Colonic mucosa (tissue), 4 donors: ENCODE measurements at regions not wholly inside any gene's neighbourhood (a gene's known extent, or its start where the extent isn't known, plus 50 kb on each side); places are given as distances from the start of the nearest gene placed in this dataset.
A peak's percentile ranks its signal among the peaks of the same experiment; 100 is the strongest.

Source experiments
- DNase-seq: peaks from one replicate; pipeline ENCODE4 v3.0.0-alpha.2; 2020
- H3K27ac ChIP-seq: fragments of 200-600 bp; one replicate; pipeline ENCODE4 v1.8.0; 2021
- H3K27me3 ChIP-seq: fragments of 200-600 bp; one replicate; pipeline ENCODE4 v1.8.0; 2021
- H3K36me3 ChIP-seq: fragments of 200-600 bp; one replicate; pipeline ENCODE4 v1.8.0; 2021
- H3K4me1 ChIP-seq: fragments of 200-600 bp; one replicate; pipeline ENCODE4 v1.8.0; 2021; ENCODE audit warnings: mild to moderate bottlenecking
- H3K4me3 ChIP-seq: fragments of 200-600 bp; one replicate; pipeline ENCODE4 v1.8.0; 2021
- H3K9ac ChIP-seq, 2 donors: one replicate each; pipeline ENCODE4 v1.7.0; 2013; ENCODE audit warnings: control low read depth in 2 of 2, low read depth in 2 of 2, low read length in 2 of 2
- H3K9me3 ChIP-seq: fragments of 200-600 bp; one replicate; pipeline ENCODE4 v1.8.0; 2021
- CTCF ChIP-seq: fragments of 200-600 bp; IDR thresholded peaks from one replicate; pipeline ENCODE4 v1.8.0; 2022; ENCODE audit warnings: antibody characterized with exemption, mild to moderate bottlenecking
- intact Hi-C: fragments of 100-400 bp; cut with DNase I; formaldehyde crosslinking; loops from one replicate; pipeline ENCODE4 v1.14.1; 2022
- donor health status: healthy.
- donor health status: DM: no; HTN: no; CAD: no.
- donor health status: DM: no; HTN: no; CAD: no.

GRCh38 chr6:133635447-133635846, 253.5 kb upstream of the TCF21 start:
- intact Hi-C loops: no loop called here
- Histone ChIP-seq H3K27ac (no peak overlapping the region), H3K4me1 (no peaks in the 10 kb centered on the region), H3K4me3 (no peak overlapping the region), H3K36me3 (no peaks in the 10 kb centered on the region), H3K9me3 (no peaks in the 10 kb centered on the region), H3K9ac (no peak overlapping the region), H3K27me3 (no peaks in the 10 kb centered on the region)
- DNase-seq: no peak
- TF ChIP-seq CTCF: no peak

DNA sequence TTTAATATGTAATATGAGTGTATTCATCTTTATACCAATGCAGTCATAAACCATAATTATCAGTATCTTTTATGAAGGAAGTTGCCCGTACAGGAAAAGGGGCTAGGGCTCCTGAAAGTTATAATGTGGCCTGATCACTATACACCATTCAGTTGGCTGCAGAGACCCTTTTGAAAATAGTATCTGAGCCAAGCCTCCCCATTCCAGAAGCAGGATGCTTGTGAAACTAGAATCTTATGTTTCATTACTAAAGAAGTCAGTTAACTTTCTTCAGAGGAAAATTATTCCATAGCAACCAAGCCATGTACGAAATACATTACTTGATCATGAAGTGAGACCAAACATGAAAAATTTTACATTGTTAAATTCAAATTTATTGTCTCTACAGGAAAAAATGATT, 251.5 kb upstream of the TCF21 start:
- H3K27me3 ChIP-seq: no peaks in the 10 kb centered on the region
- peak overlapping the region; percentile 28 for H3K27ac ChIP-seq

DNA sequence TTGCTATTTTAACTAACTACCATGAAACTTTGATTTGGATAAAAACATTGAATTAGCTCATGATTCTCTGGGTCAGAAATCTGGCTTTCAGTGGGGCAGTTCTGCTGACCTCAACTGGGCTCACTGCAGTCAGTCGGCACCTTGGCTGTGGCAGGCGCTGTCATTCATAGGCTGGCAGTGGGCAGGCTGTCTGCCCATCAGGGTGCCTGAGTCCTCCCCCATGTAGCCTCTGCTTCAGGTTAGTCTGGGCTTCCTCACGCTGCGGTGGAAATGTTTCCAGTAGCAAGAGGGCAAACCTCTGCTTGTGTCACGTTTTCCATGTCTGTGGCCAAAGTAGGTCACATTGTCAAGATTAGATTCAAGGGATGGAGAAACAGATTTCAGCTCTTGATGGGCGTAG, 251.0 kb upstream of the TCF21 start:
- intact Hi-C loops: no loop called here
- no peak for DNase-seq
- Histone ChIP-seq H3K9ac (no peak overlapping the region), H3K4me1 (no peaks in the 10 kb centered on the region), H3K4me3 (no peak overlapping the region), H3K27ac (peak overlapping the region; percentile 28), H3K36me3 (no peaks in the 10 kb centered on the region), H3K9me3 (no peaks in the 10 kb centered on the region), H3K27me3 (no peaks in the 10 kb centered on the region)
- no peak for TF ChIP-seq CTCF

More for the DNA sequence above, 251.5 kb upstream of the TCF21 start:
- no peak overlapping the region for H3K9ac ChIP-seq
- no peaks in the 10 kb centered on the region for H3K4me1 ChIP-seq
- no peak for DNase-seq
- H3K4me3 ChIP-seq: no peak overlapping the region
- no peaks in the 10 kb centered on the region for H3K9me3 ChIP-seq
- no peak for TF ChIP-seq CTCF
- no peaks in the 10 kb centered on the region for H3K36me3 ChIP-seq
- intact Hi-C loops: no loop called here

- Histone ChIP-seq H3K4me1 (no peaks in the 10 kb centered on the region), H3K9ac (no peak overlapping the region), H3K36me3 (no peaks in the 10 kb centered on the region), H3K4me3 (no peak overlapping the region), H3K27ac (no peak overlapping the region), H3K9me3 (no peaks in the 10 kb centered on the region), H3K27me3 (no peaks in the 10 kb centered on the region)
- intact Hi-C loops: no loop called here
- no peak for TF ChIP-seq CTCF
- DNase-seq: no peak
Observed at GRCh38 chr6:133641104-133641503, 247.8 kb upstream of the TCF21 start.

GRCh38 chr6:133644548-133644891, 244.4 kb upstream of the TCF21 start:
- Histone ChIP-seq H3K36me3 (no peaks in the 10 kb centered on the region), H3K4me1 (no peaks in the 10 kb centered on the region), H3K9ac (no peak overlapping the region), H3K9me3 (no peaks in the 10 kb centered on the region), H3K4me3 (no peak overlapping the region), H3K27me3 (no peaks in the 10 kb centered on the region), H3K27ac (no peak overlapping the region)
- TF ChIP-seq CTCF: no peak
- intact Hi-C loops: no loop called here
- DNase-seq: no peak
